ENCODE measurements at regions not wholly inside any gene's neighbourhood (a gene's known extent, or its start where the extent isn't known, plus 50 kb on each side); places are given as distances from the start of the nearest gene placed in this dataset.

GRCh38 chr6:16841241-16841640 lies 80.0 kb upstream of the ATXN1 start:
- TF ChIP-seq CTCF (IDR thresholded peaks at IDR 0.05) = no peak
- no peak for TF ChIP-seq POLR2AphosphoS5 (IDR thresholded peaks at IDR 0.05)

All from suprapubic skin (tissue), 3 donors.